GM21381 (cell line): ENCODE measurements at regions not wholly inside any gene's neighbourhood (a gene's known extent, or its start where the extent isn't known, plus 50 kb on each side); places are given as distances from the start of the nearest gene placed in this dataset.
"Not testable (repeated sequence)": the region's sequence is repeated elsewhere in the genome, so short reads cannot be mapped to it uniquely, and the experiment has no call there.

Experiments
- ATAC-seq: cut with Tn5 transposase; IDR thresholded peaks from one replicate; pipeline ENCODE4 v1.9.1; 2021; ENCODE audit warnings: mild to moderate bottlenecking, moderate library complexity; ENCODE audit not compliant: unreplicated experiment

GRCh38 chr12:46671102-46671501 lies 154.7 kb downstream of the SLC38A4 start:
- no peak for ATAC-seq

- no peak for ATAC-seq
These were observed 155.2 kb downstream of the SLC38A4 start for GRCh38 chr12:46670636-46671035.

GRCh38 chr12:46669720-46670119 lies 156.1 kb downstream of the SLC38A4 start:
- ATAC-seq: no peak

DNA sequence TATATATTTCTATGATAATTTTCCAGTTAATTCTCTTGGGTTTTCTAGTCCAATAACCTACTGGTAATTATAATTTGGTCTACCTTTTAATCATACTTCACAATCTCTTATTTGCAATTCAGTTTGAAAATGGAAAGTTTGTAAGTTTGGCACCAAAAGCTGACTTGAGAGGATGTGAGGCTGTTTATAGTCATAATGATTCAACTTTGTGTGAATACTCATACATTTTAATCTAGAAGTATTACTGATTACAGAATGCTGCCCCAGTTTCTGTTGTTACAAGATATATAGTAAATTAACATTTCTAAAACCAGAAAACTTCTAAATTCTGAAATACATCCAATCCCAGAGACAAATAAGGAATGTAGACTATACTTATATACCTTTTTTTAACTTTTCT lies 158.2 kb downstream of the SLC38A4 start:
- ATAC-seq: no peak

DNA sequence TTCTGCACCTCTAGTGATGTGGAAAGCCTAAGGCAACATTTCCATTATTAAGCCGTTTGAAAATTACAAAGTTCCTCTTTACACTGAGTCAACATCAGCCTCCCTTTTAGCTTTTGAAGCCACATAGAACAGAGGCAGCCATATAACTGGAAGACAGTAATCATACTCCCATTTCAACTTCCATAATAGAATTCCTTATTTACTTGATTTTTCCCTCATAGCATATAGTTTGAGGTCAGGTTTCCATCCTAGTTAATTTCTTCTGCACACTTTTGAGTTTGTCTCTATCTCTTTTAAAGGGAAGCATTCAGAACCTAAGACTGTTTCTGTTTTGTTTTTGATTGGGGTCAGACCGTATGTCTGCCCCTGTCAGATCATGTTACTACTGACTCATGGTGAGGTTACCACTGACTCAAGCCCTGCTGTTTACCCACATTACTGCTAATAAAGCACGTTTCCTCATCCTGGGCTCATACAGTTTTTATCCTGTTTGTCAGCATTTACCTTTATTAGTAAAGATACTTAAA lies 161.0 kb downstream of the SLC38A4 start:
- ATAC-seq: peak; percentile 57

DNA sequence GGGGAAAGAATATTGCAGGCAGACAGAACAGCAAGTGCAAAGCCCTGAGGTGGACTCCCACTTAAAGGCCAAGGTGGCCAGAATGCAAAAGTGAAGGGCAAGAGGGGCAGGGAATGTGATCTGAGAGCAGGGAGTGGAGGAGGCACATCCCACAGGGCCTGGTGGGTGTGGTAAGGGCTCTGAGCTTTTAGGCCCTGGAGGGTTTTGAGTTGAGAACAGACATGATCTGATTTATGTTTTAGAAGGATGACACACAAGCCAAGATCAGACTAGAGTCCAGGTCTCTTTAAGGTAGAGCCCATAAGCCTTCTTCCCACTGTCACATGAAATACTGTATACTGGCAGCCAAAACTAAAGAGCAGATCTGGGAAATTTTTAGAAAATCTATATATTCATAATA lies 162.5 kb downstream of the SLC38A4 start:
- ATAC-seq: no peak

DNA sequence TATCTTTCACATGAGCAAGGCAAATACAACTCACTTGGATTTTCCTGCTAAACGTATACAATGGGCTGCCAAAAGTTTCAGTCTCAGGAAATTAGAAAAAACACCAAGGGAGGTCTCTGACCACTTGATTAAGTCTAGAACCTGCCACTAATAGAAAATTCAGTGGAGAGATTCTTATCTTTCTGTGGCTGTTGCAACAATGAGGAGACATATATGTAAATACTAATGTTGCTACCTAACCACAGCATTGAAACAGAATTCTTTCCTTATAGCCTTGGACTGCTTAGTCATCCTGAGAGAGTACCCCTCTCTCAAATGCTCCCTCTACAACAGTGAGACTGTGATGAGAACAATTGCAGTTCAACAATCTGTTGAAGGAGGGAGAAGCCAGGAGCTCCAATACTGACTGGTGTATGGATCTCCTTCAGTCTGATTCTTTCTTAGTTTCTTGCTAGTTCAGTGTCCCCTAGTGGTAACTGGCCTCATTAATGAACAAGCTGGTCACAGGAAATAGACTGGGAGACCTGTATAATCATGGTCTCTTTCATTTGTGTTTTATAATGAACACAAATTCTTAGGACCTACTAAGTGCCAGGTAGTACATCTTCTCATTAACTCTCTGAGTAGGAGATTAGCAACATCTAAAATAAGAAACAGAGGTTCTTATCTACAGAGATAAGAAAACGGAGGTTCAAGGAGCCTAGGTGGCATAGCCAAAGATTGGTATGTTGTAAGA lies 164.5 kb downstream of the SLC38A4 start:
- ATAC-seq: peak; percentile 67

DNA sequence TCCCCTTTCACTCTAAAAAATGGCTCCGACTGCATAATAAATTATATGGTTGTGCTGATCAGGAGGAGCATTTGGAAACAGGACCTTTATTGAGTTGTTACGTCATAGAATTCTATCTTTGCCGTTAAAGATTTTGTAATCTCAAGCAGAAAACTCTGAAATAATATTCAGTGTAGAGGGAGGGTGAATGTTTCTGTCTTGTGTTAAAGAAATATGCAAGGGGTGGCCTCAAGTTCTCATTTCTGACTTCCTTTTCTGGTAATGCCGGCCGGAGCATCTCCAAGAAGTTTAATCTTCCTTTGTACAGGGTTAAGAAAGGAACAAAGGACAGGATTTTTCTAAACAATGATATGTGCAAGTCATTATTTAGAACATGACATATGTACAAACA lies 165.1 kb downstream of the SLC38A4 start:
- ATAC-seq: no peak

DNA sequence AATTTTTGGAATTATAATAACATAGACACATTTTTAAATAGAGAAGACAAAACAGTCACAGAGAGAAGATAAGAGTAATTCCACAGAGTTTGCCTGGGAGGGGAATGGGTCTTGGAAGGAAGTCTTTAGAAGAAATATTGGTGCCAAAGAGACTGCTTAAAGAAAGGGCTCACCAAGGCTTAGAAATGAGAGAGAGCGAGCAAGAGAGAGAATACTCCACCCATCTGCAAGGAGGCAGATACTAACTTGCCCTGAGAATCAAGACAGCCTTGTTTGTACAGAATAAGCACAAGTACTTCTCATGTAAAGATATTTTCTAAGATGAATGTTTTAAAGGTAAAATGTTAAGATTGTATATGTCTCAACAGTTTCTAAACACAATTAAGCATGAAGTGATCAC lies 165.5 kb downstream of the SLC38A4 start:
- ATAC-seq: no peak

GRCh38 chr12:46659824-46660223 lies 166.0 kb downstream of the SLC38A4 start:
- ATAC-seq: no peak

- no peak for ATAC-seq
These were observed 166.7 kb downstream of the SLC38A4 start for GRCh38 chr12:46659032-46659650.

GRCh38 chr12:46657453-46658411 lies 168.1 kb downstream of the SLC38A4 start:
- ATAC-seq: no peak

- not testable (repeated sequence) for ATAC-seq
These were observed 169.8 kb downstream of the SLC38A4 start for GRCh38 chr12:46655984-46656383.

DNA sequence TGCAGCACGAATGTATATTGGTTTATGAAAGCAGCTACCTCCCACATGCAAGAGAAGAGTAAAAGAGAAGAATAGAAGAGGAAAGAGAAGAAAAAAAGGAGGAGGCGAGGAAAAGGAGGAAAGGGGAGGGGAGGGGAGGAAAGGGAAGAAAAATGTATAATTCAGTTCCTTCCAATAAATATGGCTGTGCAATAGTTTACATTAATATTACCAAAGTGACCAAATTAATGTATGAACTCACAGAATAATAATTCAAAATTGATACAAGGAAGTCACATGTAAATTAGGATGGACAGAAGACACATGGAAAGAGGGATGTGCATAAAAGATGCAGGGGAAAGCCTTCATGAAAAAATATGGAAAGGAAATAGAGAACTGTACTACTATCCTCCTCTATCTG lies 172.5 kb downstream of the SLC38A4 start:
- ATAC-seq: no peak

- ATAC-seq: no peak
These were observed 173.1 kb downstream of the SLC38A4 start for GRCh38 chr12:46652692-46653091.

DNA sequence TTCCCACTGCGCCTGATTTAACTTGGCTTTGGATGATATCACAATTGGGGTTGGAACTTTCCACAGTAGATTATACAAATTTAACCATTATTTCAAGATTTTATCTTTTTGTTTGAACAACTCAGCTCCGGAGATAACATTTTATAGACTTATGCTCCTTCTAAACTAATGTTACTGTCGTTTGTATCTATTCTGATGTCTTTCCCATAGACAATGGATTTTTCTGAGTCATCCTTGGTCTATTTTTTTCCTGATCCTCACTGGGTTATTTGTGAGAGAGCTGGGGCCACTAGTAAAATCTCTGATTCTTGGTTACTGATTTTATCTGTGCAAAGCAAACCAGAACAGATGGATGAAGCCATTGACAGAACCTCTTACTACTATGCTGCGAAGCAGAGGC lies 175.1 kb downstream of the SLC38A4 start:
- ATAC-seq: no peak

GRCh38 chr12:46649433-46649832 lies 176.4 kb downstream of the SLC38A4 start:
- ATAC-seq: no peak

DNA sequence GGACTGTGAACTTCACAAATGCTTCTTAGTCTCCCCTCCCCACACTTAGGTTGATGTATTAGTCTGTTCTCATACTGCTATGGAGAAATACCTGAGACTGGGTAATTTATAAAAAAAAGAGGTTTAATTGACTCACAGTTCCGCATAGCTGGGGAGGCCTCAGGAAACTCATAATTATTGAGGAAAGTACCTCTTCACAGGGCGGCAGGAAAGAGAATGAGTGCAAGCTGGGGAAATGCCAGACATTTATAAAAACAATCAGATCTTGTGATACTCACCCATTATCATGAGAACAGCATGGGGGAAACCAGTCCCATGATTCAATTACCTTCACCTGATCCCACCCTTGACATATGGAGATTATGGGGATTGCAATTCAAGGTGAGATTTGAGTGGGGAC lies 178.8 kb downstream of the SLC38A4 start:
- no peak for ATAC-seq

GRCh38 chr12:46641649-46642048 lies 184.1 kb downstream of the SLC38A4 start:
- ATAC-seq: not testable (repeated sequence)

GRCh38 chr12:46635818-46636217 lies 190.0 kb downstream of the SLC38A4 start:
- no peak for ATAC-seq
